K562 (cell line): ENCODE measurements at regions not wholly inside any gene's neighbourhood (a gene's known extent, or its start where the extent isn't known, plus 50 kb on each side); places are given as distances from the start of the nearest gene placed in this dataset.
"Not testable (repeated sequence)": the region's sequence is repeated elsewhere in the genome, so short reads cannot be mapped to it uniquely, and the experiment has no call there.

Experiments
- ATAC-seq: fragments of 200-7000 bp; cut with Tn5 transposase; 3 replicates; pipeline ENCODE4 v1.9.1; 2020; ENCODE audit warnings: moderate library complexity
- BruUV-seq: library from RNA; stranded (reverse); fragments of 400-500 nt; replicated peaks from 2 replicates; lab custom pipeline; 2021; lab: Mats Ljungman, UMichigan
- CTCF ChIA-PET: fragments of 300-600 bp; formaldehyde crosslinking; extraction: SDS; loops from one replicate; lab custom pipeline; 2021; ENCODE audit warnings: low intra/inter-chr PET ratio; lab: Yijun Ruan, JAX
- POLR2A ChIA-PET: fragments of 300-600, 350-650 bp; sonication (Branson Sonifier 250); formaldehyde crosslinking; extraction: SDS; loops from one replicate; lab custom pipeline; 2021; ENCODE audit warnings: antibody characterized with exemption, inconsistent platforms; lab: Yijun Ruan, JAX
- DNase-seq, 4 experiments: peaks; one replicate each; pipeline versions ENCODE4 v3.0.0 to v3.0.0-alpha.2; 2011 to 2018; ENCODE audit warnings: low spot score in 3 of 4, mixed read lengths in 3 of 4; ENCODE audit errors: extremely low read depth in 1 of 4
- FAIRE-seq: peaks from 2 replicates; lab custom pipeline; 2011; peaks lifted over from hg19 to GRCh38; lab: Jason Lieb, UNC
- H2AFZ ChIP-seq: 2 replicates; pipeline ENCODE4 v1.6.0; 2011; ENCODE audit warnings: low read depth, low read length, control low read depth, inconsistent platforms
- H3K27ac ChIP-seq: fragments of 200-600 bp; 3 replicates; pipeline ENCODE4 v1.8.0; 2011; ENCODE audit warnings: low read depth, mild to moderate bottlenecking, control low read depth, inconsistent platforms, low read length, moderate library complexity, mixed read lengths; ENCODE audit errors: extremely low read depth
- H3K27me3 ChIP-seq, 2 experiments: fragments of 300-600 bp in 1 of 2; 2 replicates in 1 of 2; 3 replicates in 1 of 2; pipeline versions ENCODE4 v1.6.0 to v1.8.0; 2011; ENCODE audit warnings: inconsistent platforms in 2 of 2, low read length in 2 of 2, mild to moderate bottlenecking in 1 of 2, mixed read lengths in 1 of 2, moderate library complexity in 1 of 2; ENCODE audit not compliant: control insufficient read depth in 2 of 2, insufficient read depth in 2 of 2
- H3K36me3 ChIP-seq: fragments of 300-600 bp; 3 replicates; pipeline ENCODE4 v1.8.0; 2011; ENCODE audit warnings: mild to moderate bottlenecking, low read length, inconsistent platforms; ENCODE audit not compliant: control insufficient read depth, insufficient read depth
- H3K4me1 ChIP-seq, 2 experiments: fragments of 200-600 bp in 1 of 2; replicated peaks in 1 of 2; 2 replicates in 1 of 2; 3 replicates in 1 of 2; pipeline versions ENCODE4 v1.5.1 to v1.8.0; 2011; ENCODE audit warnings: inconsistent platforms in 2 of 2, low read length in 2 of 2, mild to moderate bottlenecking in 1 of 2, mixed read lengths in 1 of 2, moderate library complexity in 1 of 2; ENCODE audit not compliant: control insufficient read depth in 2 of 2, insufficient read depth in 2 of 2
- H3K4me2 ChIP-seq: 2 replicates; pipeline ENCODE4 v1.6.1; 2011; ENCODE audit warnings: low read length, control low read depth, inconsistent platforms, mixed read lengths; ENCODE audit not compliant: insufficient read depth
- H3K4me3 ChIP-seq: fragments of 200-600 bp; sonication (generic), shearing (Covaris generic); 2 replicates; pipeline ENCODE4 v1.5.1; 2016; ENCODE audit warnings: control low read depth, inconsistent platforms
- H3K79me2 ChIP-seq: fragments of 200-600 bp; 3 replicates; pipeline ENCODE4 v1.8.0; 2011; ENCODE audit warnings: low read length, inconsistent platforms; ENCODE audit not compliant: control insufficient read depth, insufficient read depth
- H3K9ac ChIP-seq, 2 experiments: 2 replicates each; pipeline versions ENCODE4 v1.6.0 to v1.6.1; 2011; ENCODE audit warnings: low read depth in 2 of 2, low read length in 2 of 2, control low read depth in 1 of 2, inconsistent platforms in 1 of 2, mild to moderate bottlenecking in 1 of 2, mixed read lengths in 1 of 2; ENCODE audit not compliant: insufficient read depth in 1 of 2
- H3K9me1 ChIP-seq: one replicate; pipeline ENCODE4 v1.6.0; 2011; ENCODE audit warnings: inconsistent platforms, mild to moderate bottlenecking, low read length, moderate library complexity; ENCODE audit not compliant: control insufficient read depth, insufficient read depth
- H3K9me3 ChIP-seq: replicated peaks from 2 replicates; pipeline ENCODE4 v1.5.1; 2011; ENCODE audit warnings: low read depth, low read length, inconsistent platforms; ENCODE audit not compliant: control insufficient read depth, insufficient read depth
- H4K20me1 ChIP-seq: replicated peaks from 2 replicates; pipeline ENCODE4 v1.6.1; 2011; ENCODE audit warnings: low read length, inconsistent platforms, mixed read lengths; ENCODE audit not compliant: control insufficient read depth, insufficient read depth
- WGBS: fragments of 100-300 bp; shearing (Covaris generic); methylation state at CpG from one replicate; pipeline ENCODE4 v1.1.6; 2016; ENCODE audit warnings: low coverage, mixed read lengths; ENCODE audit not compliant: insufficient coverage; ENCODE audit errors: missing lambda C conversion rate; 5-methylcytosine and 5-hydroxymethylcytosine counted together
- in situ Hi-C: fragments of 300-500 bp; cut with MboI; formaldehyde crosslinking; loops from 4 replicates; pipeline ENCODE4 v1.15.0; 2018; ENCODE audit warnings: inconsistent platforms, mixed read lengths
- intact Hi-C: fragments of 100-400 bp; cut with micrococcal nuclease; formaldehyde crosslinking; loops from 2 replicates; pipeline ENCODE4 v1.14.2; 2022

GRCh38 chr1:161454865-161455707 is 50.2 kb upstream of the FCGR2A start:
- H3K27ac ChIP-seq, H3K9ac ChIP-seq, FAIRE-seq, H2AFZ ChIP-seq, H3K9me3 ChIP-seq, POLR2A ChIA-PET, H4K20me1 ChIP-seq, H3K27me3 ChIP-seq, BruUV-seq, DNase-seq, CTCF ChIA-PET, H3K36me3 ChIP-seq, H3K4me2 ChIP-seq, intact Hi-C loops, H3K9me1 ChIP-seq, H3K4me3 ChIP-seq, H3K79me2 ChIP-seq: not testable (repeated sequence)
- WGBS = no CpG with 5 or more reads among the region's 107 CpGs
- in situ Hi-C loops = loop anchor here (25.0 kb wide), 1 partner anchor 557 kb away; the partner anchor contains the start of gene OLFML2B
- H3K4me1 ChIP-seq = peaks cover 0 to 11% of the 10 kb centered on the region in 2 experiments; a peak in 2 of 5 replicates
- peak; percentile 79 for ATAC-seq

DNA sequence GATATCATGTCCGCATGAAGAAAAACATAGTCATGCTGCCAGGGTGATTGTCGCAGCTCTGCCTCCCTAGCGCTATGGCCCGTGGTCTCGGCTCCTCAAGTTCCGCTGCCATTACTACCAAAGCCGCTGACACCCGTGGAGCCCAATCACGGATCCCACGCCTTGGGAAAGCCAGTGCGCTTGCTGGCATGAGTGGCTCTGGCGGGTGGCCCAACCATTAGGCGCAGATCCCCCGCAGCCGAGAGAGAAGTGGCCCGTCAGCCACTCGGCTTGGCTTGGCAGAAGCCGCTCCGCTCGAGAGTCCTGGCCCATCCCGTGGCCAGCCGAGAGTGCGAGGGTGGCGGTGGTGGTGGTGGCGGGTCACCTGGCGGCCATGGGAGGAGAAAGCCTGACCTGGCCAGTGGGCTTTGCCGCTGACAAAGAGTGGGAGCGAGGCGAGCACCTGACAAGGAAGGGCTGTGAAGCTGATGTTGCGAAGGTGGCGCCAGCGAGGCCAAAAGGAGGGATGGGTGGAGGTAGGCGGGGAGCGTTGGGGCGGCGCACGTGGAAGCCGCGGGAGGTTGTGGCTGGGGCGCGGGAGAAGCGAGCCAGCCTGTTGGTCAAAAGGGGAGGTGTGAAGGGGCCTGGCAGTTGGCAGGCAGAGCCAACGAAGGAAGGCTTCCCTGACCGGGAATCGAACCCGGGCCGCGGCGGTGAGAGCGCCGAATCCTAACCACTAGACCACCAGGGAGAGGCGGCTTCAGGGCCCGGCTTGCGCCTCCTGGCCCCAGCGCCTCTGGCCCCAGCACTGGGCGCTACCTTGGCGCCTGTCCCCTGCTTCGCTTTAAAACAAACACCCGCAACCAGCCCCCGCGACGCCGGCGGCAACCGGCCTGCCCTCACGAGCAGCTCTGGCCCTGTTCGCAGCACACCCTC is 51.0 kb upstream of the FCGR2A start:
- in situ Hi-C loops = loop anchor here (25.0 kb wide), 1 partner anchor 558 kb away; the partner anchor contains the start of gene OLFML2B
- H3K9me1 ChIP-seq, POLR2A ChIA-PET, H4K20me1 ChIP-seq, H3K9ac ChIP-seq, H3K79me2 ChIP-seq, H3K4me3 ChIP-seq, H3K36me3 ChIP-seq, H3K9me3 ChIP-seq, H3K4me2 ChIP-seq, DNase-seq, CTCF ChIA-PET, FAIRE-seq, intact Hi-C loops, H3K27me3 ChIP-seq, H3K27ac ChIP-seq, H2AFZ ChIP-seq: not testable (repeated sequence)
- ATAC-seq = peak; percentile 93
- TSS peak; percentile 95 for BruUV-seq
- 79% methylated on average over 11 of the region's 67 CpGs for WGBS
- peaks cover 0 to 11% of the 10 kb centered on the region in 2 experiments; a peak in 2 of 5 replicates for H3K4me1 ChIP-seq

- DNase-seq, POLR2A ChIA-PET, H2AFZ ChIP-seq, CTCF ChIA-PET, H3K27ac ChIP-seq, H3K9me1 ChIP-seq, FAIRE-seq, H3K4me2 ChIP-seq, H3K36me3 ChIP-seq, intact Hi-C loops, H4K20me1 ChIP-seq, H3K4me3 ChIP-seq, ATAC-seq, H3K9me3 ChIP-seq, H3K79me2 ChIP-seq, H3K4me1 ChIP-seq, H3K27me3 ChIP-seq, H3K9ac ChIP-seq, BruUV-seq: not testable (repeated sequence)
- in situ Hi-C loops = loop anchor here (25.0 kb wide), 1 partner anchor 560 kb away; the partner anchor contains the start of gene OLFML2B
- WGBS = no CpG with 5 or more reads among the region's 29 CpGs
These were observed 53.4 kb upstream of the FCGR2A start for GRCh38 chr1:161451698-161452348.
